ENCODE measurements at regions not wholly inside any gene's neighbourhood (a gene's known extent, or its start where the extent isn't known, plus 50 kb on each side); places are given as distances from the start of the nearest gene placed in this dataset.
A peak's percentile ranks its signal among the peaks of the same experiment; 100 is the strongest.

DNA sequence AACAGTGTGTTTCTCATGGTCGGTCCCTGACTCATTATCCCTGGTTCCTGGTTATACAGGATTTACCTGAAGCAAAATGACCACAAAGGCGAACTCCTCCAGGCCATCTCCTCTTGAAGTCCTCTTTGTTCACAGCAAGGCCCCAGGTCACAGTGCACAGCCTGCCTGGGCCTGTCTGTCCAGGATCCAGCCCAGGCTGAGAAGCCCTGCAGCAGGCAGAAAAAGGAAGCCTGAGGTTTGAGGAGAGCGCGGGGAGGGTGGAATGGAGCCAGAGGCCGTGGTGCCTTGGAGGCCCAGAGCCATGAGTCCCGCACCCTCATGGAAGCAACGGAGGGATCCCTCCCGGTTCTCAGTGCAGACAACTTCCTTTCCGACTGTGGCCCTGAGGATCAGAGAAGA lies 136.8 kb upstream of the IRF2BP2 start:
- DNase-seq: no peak

DNA sequence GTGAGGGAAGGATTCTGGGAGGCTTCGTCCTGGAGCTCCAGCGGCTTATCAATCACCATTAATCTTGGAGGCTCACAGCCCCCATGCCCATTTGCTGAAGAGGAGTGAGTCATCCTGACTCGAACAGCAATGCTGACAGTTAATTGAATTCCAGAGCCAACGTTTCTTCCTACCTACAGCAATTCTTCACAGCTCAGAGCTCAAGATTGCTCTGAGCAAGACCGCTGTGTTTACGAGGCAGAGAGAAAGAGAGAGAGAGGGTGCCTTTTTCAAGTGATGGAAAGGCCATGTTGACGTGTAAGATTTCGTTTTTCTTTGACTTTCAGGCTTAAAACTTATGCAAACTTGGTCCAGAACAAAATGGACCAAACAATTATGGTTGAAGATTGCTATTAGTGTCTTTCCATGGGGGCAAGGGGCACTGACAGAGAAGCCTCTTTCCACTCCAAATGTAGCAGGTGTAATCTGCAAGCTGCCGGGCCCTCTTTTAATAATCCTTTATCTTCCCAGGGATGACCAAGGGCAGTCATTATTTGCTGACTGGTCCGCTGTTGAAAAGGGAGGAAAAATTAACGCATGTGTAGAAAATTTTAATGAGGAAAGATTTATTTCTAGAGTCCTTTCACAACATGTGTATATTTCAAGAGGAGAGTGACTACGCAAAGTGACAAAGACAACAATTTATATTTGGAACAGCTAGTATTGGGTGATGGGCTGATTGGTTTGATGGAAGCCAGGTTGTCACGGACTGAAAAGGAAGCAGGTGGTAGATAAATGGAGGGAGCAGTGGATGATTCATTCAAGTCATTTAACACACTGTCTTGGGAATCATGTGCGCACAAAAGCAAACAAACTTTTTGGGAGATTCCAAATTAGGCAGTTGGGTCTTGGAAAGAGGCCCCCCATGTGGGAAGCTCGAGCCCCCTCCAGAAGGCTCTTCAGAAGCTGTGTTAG lies 136.1 kb upstream of the IRF2BP2 start:
- no peak for DNase-seq

DNA sequence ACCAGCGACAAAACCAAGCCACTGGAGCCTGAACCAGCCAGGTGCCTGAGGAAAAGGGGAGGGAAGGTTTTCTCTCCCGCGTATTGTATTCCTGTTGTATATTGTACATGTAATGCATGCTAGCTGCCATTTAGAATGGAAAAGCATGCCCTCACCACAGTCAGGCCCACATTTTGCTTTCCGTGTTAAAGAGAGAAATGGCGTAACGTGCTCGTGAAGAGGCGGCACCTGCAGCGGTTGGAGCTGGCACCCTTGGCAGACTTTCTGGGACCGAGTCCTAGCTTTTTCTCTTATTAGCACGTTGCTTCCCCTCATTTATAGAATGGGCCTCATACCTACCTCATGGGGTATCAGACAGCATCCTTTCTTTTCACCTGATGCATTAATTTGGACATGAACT lies 135.3 kb upstream of the IRF2BP2 start:
- no peak for DNase-seq

DNA sequence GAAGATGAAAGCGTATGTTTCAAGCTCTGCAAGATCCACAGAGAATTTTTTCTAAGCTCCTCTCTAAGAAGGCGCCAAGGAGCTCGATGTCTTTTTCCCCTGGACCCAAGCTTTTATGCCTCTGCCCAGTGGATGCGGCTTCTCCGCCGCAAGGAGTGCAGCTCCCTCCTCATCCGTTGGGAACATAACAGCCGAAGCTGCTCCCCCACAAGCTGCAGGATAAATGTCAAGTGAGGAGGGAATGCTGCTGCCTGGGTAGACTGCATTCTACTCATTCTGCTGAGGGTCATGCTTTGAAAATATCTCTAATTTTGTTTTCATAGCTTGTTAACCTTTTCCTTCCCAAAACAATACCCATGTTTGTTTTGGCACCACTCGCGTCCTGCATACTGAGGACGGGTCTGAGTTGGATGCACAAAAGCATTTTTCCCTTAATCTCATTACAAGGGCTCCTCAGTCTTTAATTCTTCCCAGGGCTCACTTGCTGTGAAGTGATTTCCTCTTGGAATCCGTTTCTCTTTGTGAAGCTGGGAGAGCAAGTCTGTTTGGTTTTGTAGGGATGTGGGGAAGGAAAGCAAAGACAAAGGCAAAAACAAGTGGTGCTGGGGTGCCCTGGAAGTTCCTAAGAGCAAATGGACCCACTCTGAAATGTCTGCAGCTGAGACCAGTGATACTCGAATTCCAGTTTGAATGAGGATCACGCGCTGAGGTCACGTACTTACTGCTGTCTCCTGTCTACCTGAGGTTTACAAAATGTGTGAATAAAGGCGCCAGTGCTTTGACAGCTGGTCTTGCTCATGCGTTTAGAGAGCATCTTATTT lies 134.0 kb upstream of the IRF2BP2 start:
- DNase-seq: peak; percentile 89

DNA sequence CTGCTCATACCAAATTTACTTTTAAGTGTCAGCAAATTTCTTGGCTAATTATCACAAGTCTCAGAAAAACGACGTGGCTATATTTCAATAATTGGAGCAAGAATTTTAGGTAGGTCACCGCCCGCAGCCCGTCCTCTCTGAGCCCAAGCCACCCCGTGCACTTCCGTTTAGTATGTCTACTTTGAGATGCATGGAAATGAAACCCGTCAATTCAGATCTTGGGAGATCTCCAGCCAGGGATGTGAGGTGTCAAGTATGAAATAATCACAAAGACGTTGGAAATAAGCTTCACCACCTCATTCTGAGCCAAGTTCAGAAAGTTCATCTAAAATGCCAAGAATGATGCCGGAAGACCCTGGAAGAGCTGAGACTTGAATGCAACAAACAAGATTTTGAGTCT lies 132.6 kb upstream of the IRF2BP2 start:
- DNase-seq: no peak

DNA sequence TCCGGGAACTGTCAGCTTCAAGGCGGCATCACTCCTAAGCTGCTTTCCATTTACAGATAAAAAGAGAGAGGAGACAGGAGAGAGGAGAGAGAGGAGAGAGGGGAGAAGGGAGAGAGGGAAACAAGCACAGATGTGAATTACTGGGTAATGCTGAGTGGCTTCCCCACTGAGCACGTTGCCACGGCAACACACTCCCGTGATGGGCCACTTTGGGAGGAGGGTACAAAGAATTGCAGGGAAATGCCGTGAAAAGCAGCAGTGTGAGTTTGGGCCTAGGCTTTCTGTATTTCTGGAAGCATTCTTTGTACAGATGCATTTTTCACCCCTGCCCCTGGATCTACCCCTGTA lies 128.0 kb upstream of the IRF2BP2 start:
- peak; percentile 87 for DNase-seq

DNA sequence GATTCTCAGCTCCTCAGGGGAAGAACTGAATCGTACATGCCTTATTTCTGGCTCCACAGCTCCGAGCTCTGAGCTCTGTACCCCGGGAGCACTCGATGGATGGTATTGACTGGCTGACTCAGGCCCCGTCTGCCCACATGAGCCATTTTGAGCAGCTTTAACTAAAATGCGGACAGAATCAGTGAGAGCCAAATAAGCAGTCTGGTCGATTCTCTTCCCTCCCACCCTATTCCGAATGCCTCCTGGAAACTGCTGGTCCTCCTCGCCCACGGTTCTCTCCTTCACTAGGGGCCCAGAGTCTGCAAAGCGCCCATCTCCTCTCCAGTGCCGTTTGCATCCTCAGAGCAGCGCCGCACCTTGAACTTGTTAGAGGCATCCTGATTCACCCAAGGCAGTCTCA lies 125.9 kb upstream of the IRF2BP2 start:
- no peak for DNase-seq

DNA sequence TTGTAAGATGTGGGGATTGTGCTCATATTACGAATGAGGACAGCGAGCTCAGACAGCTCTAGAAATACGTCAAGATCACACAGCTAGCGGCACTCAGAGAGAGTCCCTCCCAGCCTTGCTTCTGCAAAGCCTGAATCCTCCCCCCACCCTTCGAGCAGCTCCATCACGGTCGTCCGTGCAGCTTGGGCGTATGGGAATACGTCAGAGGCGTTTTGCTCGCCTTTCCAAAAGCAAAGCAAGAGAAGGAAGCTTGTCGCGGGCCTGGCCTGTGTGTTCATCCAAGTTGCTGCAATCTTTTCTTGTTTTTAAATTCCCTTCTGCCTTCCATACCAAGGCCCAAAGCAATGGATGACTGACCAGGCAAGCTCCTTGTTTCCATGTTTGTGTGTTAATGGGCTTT lies 125.5 kb upstream of the IRF2BP2 start:
- DNase-seq: no peak

DNA sequence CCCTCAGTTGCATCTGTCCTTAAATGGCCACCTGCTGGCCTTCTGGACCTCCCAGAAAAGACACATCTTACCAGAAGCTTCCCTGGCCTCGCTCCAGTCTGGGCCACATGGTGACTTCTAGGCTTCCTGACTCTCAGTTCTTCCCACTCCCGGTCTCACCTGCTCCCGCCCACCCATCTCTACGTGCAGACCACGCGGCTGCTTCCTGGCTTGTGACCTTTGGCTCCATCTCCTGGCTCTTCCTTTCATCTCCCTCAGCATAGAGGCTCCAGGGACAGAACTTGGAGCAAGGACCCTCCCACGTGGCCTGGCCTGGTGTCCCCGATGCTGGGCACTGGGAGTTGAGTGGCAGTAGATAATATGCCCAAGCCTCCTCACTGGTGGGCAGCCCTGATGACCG lies 124.9 kb upstream of the IRF2BP2 start:
- no peak for DNase-seq

DNA sequence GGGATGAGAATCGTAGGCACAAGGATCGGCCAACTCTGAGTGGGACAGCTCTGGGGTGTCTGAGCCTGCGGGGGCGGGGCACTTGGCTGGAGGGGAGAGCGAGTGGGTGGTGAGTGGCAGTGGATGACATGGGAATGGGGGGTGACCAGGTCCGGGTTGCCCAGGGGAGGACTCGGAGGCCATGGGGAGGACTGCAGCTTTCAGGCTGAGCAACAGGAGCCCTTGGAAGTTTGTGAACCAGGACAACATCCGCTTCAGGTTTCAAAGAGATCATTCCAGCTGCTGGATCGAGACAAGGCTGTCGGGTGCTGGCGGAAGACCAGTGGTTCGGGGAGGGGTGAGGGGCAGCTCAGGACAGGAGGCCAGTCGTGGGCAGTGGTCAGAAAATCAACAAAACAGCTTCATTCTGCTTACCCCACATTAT lies 124.4 kb upstream of the IRF2BP2 start:
- no peak for DNase-seq

DNA sequence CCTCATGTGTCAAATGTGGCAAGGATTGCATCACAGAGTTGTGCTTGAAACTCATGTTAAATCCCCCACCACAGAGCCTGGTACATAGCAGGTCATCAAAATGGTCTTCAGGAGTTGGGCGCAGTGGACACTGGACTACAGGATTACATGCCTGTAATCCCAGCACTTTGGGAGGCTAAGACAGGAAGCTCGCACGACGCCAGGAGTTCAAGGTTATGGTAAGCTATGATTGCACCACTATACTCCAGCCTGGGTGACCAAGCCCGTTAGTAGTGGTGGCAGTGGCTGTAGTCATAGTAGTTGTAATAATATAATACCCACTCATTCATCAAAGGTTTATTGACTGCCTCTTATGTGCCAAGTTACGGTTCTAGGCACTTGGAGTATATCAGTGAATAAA lies 123.4 kb upstream of the IRF2BP2 start:
- no peak for DNase-seq

DNA sequence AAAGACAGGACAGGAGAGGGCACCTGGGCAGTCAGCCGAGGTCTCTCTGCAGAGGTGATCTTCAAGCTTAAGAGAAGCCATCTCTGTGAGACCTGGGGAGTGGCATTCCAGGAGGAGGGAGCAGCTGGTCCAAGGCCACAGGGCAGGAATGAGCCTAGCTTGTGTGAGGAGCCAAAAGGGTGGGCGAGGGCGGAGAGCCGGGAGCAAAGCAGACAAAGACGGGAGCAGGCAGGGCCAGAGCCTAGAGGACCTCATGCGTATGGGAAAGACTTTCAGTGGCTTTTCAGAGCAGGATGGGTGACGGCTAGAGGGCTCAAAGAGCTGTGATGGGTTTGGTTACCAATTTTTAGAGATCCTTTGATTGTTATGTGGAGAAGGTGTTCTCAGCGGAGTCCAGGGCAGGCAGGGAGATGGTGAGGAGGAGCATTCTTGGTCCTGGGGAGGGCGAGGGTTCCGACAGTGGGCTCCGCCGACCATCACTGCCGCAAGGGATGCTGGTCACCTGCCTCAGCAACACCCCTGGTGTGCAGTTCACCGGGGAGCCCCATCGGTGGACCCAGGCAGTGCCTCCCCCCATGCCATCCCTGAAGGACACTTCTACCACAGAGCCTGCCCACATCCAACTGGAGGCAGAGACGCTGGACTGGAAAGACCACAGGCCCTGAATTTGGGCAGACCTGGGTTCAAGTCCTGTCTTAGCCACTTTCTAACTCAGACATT lies 122.9 kb upstream of the IRF2BP2 start:
- no peak for DNase-seq

DNA sequence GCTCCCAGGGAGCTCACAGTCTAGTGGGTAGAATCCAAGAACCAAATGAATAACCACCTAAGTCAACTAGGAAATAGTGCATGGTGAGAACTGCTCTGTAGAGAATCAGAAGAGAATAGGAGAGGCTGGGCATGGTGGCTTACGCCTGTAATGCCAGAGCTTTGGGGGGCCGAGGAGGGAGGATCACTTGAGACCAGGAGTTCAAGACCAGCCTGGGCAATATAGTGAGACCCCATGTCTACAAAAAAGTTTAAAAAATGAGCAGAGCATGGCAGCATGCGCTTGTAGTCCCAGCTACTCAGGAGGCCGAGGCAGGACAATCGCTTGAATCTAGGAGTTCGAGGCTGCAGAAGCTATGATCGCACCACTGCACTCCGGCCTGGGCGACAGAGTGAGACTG lies 122.3 kb upstream of the IRF2BP2 start:
- DNase-seq: no peak

DNA sequence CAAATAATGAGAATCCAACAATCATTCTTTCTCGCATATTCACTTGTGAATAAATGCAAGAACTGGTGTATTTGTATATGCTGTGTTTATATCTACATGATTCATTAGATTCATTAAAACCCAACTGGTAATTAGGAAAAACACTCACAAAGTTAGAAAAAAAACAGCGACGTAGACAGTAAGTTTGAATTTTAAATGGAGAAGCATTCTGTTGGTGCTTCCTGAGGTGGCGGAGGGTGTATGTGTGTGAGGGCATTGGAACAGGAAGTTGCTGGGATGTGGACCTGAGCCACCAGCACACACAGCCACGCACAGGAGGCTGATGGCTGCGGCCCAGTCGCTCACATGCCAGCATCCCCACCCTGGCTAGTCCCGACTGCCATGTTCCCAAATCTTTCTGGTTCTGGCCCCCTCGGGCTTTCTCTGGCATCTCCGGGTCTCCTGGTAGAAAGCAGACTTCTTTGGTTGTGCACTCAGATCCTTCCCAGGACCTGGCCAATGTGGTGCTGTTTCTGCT lies 121.6 kb upstream of the IRF2BP2 start:
- no peak for DNase-seq

DNA sequence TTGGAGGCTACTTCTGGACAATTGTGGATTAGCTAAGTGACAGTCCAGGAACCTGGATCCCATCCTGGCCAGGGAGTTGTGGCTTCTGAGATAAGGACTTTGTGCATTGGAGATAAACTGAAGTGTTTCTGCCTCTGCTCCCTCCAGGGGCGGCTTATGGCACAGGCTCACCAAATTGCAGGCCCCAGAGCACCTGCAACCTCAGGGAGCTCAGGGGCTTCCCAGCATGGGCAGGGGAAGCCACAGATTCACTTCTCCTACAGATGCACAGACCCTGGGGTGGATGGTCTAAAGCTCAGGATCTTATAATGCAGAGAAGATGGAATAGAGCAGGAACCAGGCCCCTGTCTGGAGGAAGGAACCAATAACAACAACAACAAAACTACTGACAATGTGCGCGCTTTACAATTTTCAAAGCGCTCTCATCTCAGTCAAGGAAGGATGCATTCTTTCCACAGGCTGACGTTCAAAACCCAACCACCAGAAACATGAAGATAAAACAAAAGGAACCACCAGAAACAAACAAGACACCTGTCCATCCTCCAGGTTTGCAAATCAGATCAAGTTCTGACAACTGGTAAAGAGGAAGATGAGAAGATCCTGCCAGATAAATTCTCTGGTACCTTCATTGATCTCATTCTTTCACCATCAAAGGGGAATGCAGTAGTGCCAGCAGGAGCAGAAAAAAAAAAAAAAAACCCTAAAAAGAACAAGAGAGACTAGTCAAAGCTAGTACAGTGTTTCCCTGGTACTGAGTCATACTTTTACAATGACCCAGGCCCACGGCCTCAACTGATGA lies 121.0 kb upstream of the IRF2BP2 start:
- DNase-seq: no peak

DNA sequence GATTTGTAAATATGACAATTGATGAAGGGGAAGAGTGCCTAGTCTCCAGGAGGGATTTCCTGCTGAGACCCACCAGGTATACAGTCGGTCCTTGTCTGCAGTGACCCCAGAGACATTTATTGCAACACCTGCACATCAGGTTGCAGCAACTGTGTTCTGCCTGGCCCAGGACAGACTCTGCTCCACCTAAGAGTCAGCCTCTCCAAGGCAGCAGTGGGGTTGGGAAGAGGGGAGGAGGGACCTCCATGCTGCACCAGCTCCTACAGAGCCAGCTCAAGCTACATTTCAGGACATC lies 120.4 kb upstream of the IRF2BP2 start:
- DNase-seq: no peak

DNA sequence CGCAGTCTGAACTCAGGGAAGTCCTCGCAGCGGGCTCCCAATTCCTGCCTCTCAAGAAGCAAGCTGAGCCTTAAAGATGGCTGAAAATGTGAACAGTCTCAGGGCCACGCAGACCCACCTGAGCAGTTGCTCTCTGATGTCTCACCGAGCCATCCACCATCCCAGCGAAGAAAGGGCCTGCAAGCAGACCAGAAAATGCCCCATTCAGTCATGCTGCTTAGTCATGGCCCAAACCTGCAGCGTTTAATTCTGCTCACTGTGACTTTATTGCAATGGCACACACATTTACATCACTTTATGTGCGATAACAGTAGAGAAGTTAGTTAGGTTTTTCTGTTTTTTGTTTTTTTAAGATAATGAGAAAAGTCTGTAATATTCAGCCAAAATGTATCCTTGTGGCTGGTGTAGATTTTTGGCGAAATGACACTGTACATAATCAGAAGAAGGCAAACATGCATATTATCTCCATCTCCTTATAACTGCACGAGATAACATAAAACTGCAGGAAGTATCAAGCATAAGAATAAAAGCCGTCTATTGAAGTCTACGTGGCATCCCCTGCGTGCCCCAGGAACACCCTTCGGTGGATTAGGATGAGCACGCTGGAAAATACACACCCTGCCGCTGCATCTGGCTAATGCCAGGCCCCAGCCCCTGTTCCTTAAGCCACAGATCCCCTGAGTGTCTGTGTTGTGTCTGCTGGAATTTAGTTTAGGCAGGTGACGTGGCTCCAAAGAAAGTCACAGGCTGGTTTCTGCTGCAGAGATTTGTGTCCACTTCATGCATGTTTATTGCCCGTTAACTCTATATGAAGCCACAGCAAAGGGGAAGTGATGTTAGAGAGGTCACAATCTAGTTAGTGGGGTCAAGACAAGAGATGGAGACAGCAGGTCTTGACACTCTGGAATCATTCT lies 119.8 kb upstream of the IRF2BP2 start:
- DNase-seq: no peak

DNA sequence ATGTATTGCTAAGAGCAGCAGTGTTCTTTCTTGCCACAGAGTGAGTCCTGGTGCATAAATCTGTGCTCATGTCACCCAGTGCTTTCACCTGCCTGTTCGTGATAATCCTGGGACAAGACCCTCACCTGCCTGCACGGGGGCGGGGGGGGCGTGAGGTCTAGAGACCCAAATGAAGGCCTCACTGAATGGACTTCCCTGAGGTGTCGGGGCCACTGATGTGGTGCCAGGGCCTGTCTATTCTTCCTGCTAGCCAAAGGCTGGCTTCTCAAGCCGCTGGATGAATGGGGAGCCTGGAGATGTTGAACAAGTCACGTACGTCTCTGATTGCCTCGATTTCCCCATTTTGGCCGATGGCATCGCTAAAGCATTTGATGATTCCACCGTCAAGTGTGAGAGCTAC lies 118.8 kb upstream of the IRF2BP2 start:
- DNase-seq: no peak

DNA sequence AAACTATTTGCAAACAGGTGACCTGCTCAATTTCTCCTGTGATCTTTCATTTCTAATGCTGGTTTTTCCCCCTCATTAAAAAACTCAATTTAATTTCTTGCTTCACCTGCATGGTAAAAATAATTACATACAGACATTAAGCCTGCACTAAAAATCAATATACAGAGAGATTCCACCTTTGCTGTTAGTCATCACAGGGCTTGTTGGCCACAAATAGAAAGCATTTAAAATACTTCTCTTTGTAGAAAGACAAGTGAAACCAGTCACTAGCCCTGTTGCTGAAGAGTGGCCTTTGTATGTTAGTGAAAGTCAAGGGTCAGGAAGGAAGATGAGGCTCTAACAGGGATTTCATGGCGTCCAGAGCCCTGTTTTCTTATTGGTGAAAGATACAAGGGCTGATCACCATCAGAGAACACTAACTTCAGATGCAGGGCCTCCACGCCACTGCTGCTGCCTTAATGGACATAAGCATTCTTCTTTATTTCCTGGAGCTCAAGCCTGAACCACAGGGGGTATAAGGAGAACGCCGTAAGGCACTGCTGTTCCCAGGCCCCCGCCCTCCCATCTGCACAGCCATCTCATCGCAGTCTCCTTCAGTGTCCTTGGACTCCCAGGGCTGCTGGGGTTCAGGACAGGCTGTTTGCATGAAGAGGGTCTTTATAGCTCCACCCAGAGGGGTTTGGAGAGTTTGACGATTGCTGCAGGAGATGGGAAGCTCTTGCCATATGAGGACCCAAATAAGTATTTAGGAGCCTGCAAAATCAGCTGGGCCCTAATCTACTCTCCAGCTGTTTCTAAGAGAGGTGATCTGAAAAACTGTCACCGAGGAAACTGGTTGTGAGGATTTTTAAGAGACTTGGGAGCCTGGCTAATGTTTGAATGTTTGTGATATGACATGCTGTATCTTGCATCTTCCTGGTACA lies 117.3 kb upstream of the IRF2BP2 start:
- DNase-seq: peak; percentile 65

DNA sequence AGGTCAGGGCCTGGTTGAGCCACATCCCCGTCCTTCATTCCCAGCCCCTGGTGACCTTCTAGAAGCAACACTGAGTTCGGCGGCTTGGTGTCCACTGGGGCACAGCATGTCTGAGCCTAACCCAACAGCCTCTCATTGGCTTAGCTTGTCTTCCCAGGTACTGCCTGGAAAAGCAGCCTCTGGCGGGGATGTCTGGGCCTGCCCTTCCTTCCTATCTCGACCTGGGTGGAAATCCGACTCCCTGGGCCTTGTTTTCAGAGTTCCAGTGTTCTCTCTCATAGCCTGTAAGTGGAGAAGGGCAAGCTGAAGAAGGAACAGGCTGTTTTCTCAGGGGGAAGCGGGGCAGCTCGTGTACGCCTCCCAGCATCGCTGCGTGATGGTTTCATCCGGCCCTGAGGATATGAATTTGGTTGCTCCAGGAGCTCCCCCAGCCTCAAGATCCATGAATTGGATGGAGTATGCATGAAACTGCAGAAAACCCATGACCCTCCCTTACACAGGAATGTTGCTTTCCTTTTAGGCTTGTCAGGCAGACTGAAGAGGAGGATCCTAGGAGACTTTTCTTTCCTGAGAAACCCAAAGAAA lies 116.5 kb upstream of the IRF2BP2 start:
- peak; percentile 63 for DNase-seq

Measured in eye (tissue), 1 donor.